H9 (cell line): ENCODE measurements at regions not wholly inside any gene's neighbourhood (a gene's known extent, or its start where the extent isn't known, plus 50 kb on each side); places are given as distances from the start of the nearest gene placed in this dataset.

Source experiments
- DNase-seq: peaks from one replicate; pipeline ENCODE4 v3.0.0-alpha.2; 2017
- H2AFZ ChIP-seq: one replicate; pipeline ENCODE4 v1.6.1; 2013; ENCODE audit warnings: mild to moderate bottlenecking, low read length, control low read depth, moderate library complexity
- H2AK5ac ChIP-seq: 2 replicates; pipeline ENCODE4 v1.6.1; 2013; ENCODE audit warnings: low read length, control low read depth, mixed read lengths; ENCODE audit not compliant: insufficient read length
- H2BK120ac ChIP-seq: one replicate; pipeline ENCODE4 v1.6.1; 2013; ENCODE audit warnings: low read depth, mild to moderate bottlenecking, low read length, control low read depth, inconsistent platforms; ENCODE audit not compliant: poor library complexity, severe bottlenecking
- H2BK12ac ChIP-seq: 2 replicates; pipeline ENCODE4 v1.6.1; 2013; ENCODE audit warnings: low read length, control low read depth, mixed read lengths, low read depth; ENCODE audit not compliant: insufficient read length
- H2BK15ac ChIP-seq: 2 replicates; pipeline ENCODE4 v1.6.1; 2013; ENCODE audit warnings: low read depth, low read length, control low read depth
- H2BK20ac ChIP-seq: one replicate; pipeline ENCODE4 v1.6.1; 2013; ENCODE audit warnings: low read depth, mild to moderate bottlenecking, low read length, control low read depth, inconsistent platforms; ENCODE audit not compliant: poor library complexity, severe bottlenecking
- H2BK5ac ChIP-seq: 2 replicates; pipeline ENCODE4 v1.6.1; 2013; ENCODE audit warnings: low read length, control low read depth, mixed read lengths; ENCODE audit not compliant: insufficient read length
- H3K14ac ChIP-seq: 2 replicates; pipeline ENCODE4 v1.6.1; 2013; ENCODE audit warnings: low read length, control low read depth; ENCODE audit not compliant: insufficient read depth
- H3K18ac ChIP-seq: 2 replicates; pipeline ENCODE4 v1.6.1; 2013; ENCODE audit warnings: low read depth, mild to moderate bottlenecking, mixed read lengths, low read length, control low read depth; ENCODE audit not compliant: insufficient read length
- H3K23ac ChIP-seq: 2 replicates; pipeline ENCODE4 v1.6.1; 2013; ENCODE audit warnings: low read length, control low read depth, mixed read lengths, low read depth; ENCODE audit not compliant: insufficient read length
- H3K23me2 ChIP-seq: 2 replicates; pipeline ENCODE4 v1.6.1; 2013; ENCODE audit warnings: low read depth, mild to moderate bottlenecking, mixed read lengths, low read length, control low read depth; ENCODE audit not compliant: insufficient read length, poor library complexity, severe bottlenecking
- H3K27ac ChIP-seq: 2 replicates; pipeline ENCODE4 v1.5.1; 2013; ENCODE audit warnings: low read length, control low read depth, mixed read lengths, low read depth; ENCODE audit not compliant: insufficient read length
- H3K27me3 ChIP-seq: 2 replicates; pipeline ENCODE4 v1.6.1; 2013; ENCODE audit warnings: low read length, control low read depth, inconsistent platforms; ENCODE audit not compliant: insufficient read depth
- H3K4ac ChIP-seq: 2 replicates; pipeline ENCODE4 v1.6.1; 2013; ENCODE audit warnings: low read depth, mild to moderate bottlenecking, control low read depth, inconsistent platforms, low read length, moderate library complexity
- H3K4me1 ChIP-seq: 2 replicates; pipeline ENCODE4 v1.6.1; 2013; ENCODE audit warnings: low read length, control low read depth, inconsistent platforms; ENCODE audit not compliant: insufficient read depth
- H3K4me2 ChIP-seq: 2 replicates; pipeline ENCODE4 v1.6.1; 2013; ENCODE audit warnings: low read length, control low read depth, mixed read lengths; ENCODE audit not compliant: insufficient read length, insufficient read depth
- H3K56ac ChIP-seq: 2 replicates; pipeline ENCODE4 v1.6.1; 2013; ENCODE audit warnings: low read depth, mild to moderate bottlenecking, mixed read lengths, low read length, control low read depth; ENCODE audit not compliant: insufficient read length
- H3K79me1 ChIP-seq: 2 replicates; pipeline ENCODE4 v1.6.1; 2013; ENCODE audit warnings: low read depth, mild to moderate bottlenecking, moderate library complexity, low read length, control low read depth, inconsistent platforms; ENCODE audit not compliant: insufficient read depth, poor library complexity, severe bottlenecking
- H3K79me2 ChIP-seq: 2 replicates; pipeline ENCODE4 v1.6.1; 2013; ENCODE audit warnings: low read length, control low read depth, inconsistent platforms; ENCODE audit not compliant: insufficient read depth
- H3K9ac ChIP-seq: 2 replicates; pipeline ENCODE4 v1.6.1; 2013; ENCODE audit warnings: low read length, control low read depth, mixed read lengths; ENCODE audit not compliant: insufficient read length; ENCODE audit errors: extremely low read depth
- H3K9me3 ChIP-seq: one replicate; pipeline ENCODE4 v1.6.1; 2013; ENCODE audit warnings: low read depth, low read length, inconsistent platforms; ENCODE audit not compliant: control insufficient read depth
- H3T11ph ChIP-seq: one replicate; pipeline ENCODE4 v1.6.1; 2013; ENCODE audit warnings: mild to moderate bottlenecking, low read length, control low read depth, inconsistent platforms
- H4K20me1 ChIP-seq: one replicate; pipeline ENCODE4 v1.6.1; 2013; ENCODE audit not compliant: control insufficient read depth, insufficient read length, insufficient read depth
- H4K5ac ChIP-seq: 2 replicates; pipeline ENCODE4 v1.6.1; 2013; ENCODE audit warnings: low read depth, mild to moderate bottlenecking, mixed read lengths, low read length, control low read depth; ENCODE audit not compliant: insufficient read length
- H4K8ac ChIP-seq: replicated peaks from 2 replicates; pipeline ENCODE4 v1.6.1; 2013; ENCODE audit warnings: low read length, control low read depth, mixed read lengths, low read depth; ENCODE audit not compliant: insufficient read length
- H4K91ac ChIP-seq: 2 replicates; pipeline ENCODE4 v1.6.1; 2013; ENCODE audit warnings: low read depth, mild to moderate bottlenecking, moderate library complexity, mixed read lengths, low read length, control low read depth; ENCODE audit not compliant: insufficient read length
- H3K27ac Mint-ChIP-seq, 3 experiments: 2 replicates in 2 of 3; 3 replicates in 1 of 3; pipeline ENCODE4 v1.8.0; 2020 to 2021; ENCODE audit warnings: mixed read lengths in 3 of 3, mild to moderate bottlenecking in 1 of 3, moderate library complexity in 1 of 3
- H3K27me3 Mint-ChIP-seq: 2 replicates; pipeline ENCODE4 v1.8.0; 2021; ENCODE audit warnings: low read depth, mild to moderate bottlenecking, moderate library complexity, mixed read lengths
- H3K36me3 Mint-ChIP-seq, 3 experiments: 2 replicates in 2 of 3; 3 replicates in 1 of 3; pipeline ENCODE4 v1.8.0; 2020 to 2021; ENCODE audit warnings: low read depth in 3 of 3, mixed read lengths in 3 of 3; ENCODE audit not compliant: insufficient read depth in 1 of 3
- H3K4me1 Mint-ChIP-seq, 2 experiments: 2 replicates each; pipeline ENCODE4 v1.8.0; 2020; ENCODE audit warnings: mixed read lengths in 2 of 2
- H3K4me3 Mint-ChIP-seq, 2 experiments: 2 replicates in 1 of 2; 3 replicates in 1 of 2; pipeline ENCODE4 v1.8.0; 2020 to 2021; ENCODE audit warnings: mild to moderate bottlenecking in 2 of 2, mixed read lengths in 2 of 2, moderate library complexity in 1 of 2
- H3K9me3 Mint-ChIP-seq, 2 experiments: 2 replicates in 1 of 2; 3 replicates in 1 of 2; pipeline ENCODE4 v1.8.0; 2020; ENCODE audit warnings: mild to moderate bottlenecking in 2 of 2, mixed read lengths in 2 of 2, moderate library complexity in 1 of 2
- CTCF ChIP-seq: fragments of 200-600 bp; sonication (generic); conservative IDR thresholded peaks from 3 replicates; pipeline ENCODE4 v1.8.0; 2021; ENCODE audit warnings: antibody characterized with exemption, mild to moderate bottlenecking
- WGBS: extraction: QIAGEN DNeasy Blood & Tissue Kit; methylation state at CpG from one replicate; pipeline ENCODE4 v1.1.7; 2013; ENCODE audit warnings: missing lambda C conversion rate, low lambda C conversion rate, mixed read lengths; ENCODE audit not compliant: insufficient read length; ENCODE audit errors: extremely low coverage; 5-methylcytosine and 5-hydroxymethylcytosine counted together

- H2BK120ac ChIP-seq, result no peak overlapping the region
- peaks cover 19% of the 10 kb centered on the region for H3K27me3 Mint-ChIP-seq
Measured at GRCh38 chr17:33709881-33710280, 416.8 kb upstream of the ASIC2 start.

More at GRCh38 chr17:33709881-33710280, 416.8 kb upstream of the ASIC2 start:
- Histone ChIP-seq H3K9ac (no peak overlapping the region), H3K56ac (no peak overlapping the region), H3K4me2 (no peak overlapping the region), H2BK20ac (no peak overlapping the region), H4K5ac (no peak overlapping the region), H4K20me1 (no peaks in the 10 kb centered on the region), H2BK5ac (no peak overlapping the region), H3K14ac (no peak overlapping the region), H3K79me2 (no peaks in the 10 kb centered on the region; the same call in 1 of the 2 replicates), H2AK5ac (no peak overlapping the region), H4K91ac (no peak overlapping the region), H3K27me3 (no peaks in the 10 kb centered on the region), H4K8ac (no peak overlapping the region), H3K18ac (no peak overlapping the region), H3K23me2 (no peaks in the 10 kb centered on the region), H3T11ph (no peak overlapping the region), H3K9me3 (no peaks in the 10 kb centered on the region), H3K79me1 (no peaks in the 10 kb centered on the region), H2BK15ac (no peak overlapping the region), H2BK12ac (no peak overlapping the region), H3K4me1 (no peaks in the 10 kb centered on the region), H3K27ac (no peak overlapping the region), H3K4ac (no peak overlapping the region), H3K23ac (no peak overlapping the region), H2AFZ (no peak overlapping the region)
- Mint-ChIP-seq H3K4me1 (no peaks in the 10 kb centered on the region), H3K27ac (no peak overlapping the region), H3K4me3 (no peak overlapping the region), H3K9me3 (peaks cover 0 to 3% of the 10 kb centered on the region in 2 experiments; a peak in 3 of 5 replicates), H3K36me3 (0 out of 7 replicates have a peak, but pooled peaks cover 0 to 4% (median 0%) of the 10 kb centered on the region in 3 experiments)
- no peak for TF ChIP-seq CTCF
- WGBS, result no CpG with 5 or more reads among the region's 2 CpGs
- no peak for DNase-seq
